HG03064 (cell line): ENCODE measurements at regions not wholly inside any gene's neighbourhood (a gene's known extent, or its start where the extent isn't known, plus 50 kb on each side); places are given as distances from the start of the nearest gene placed in this dataset.
"Not testable (repeated sequence)": the region's sequence is repeated elsewhere in the genome, so short reads cannot be mapped to it uniquely, and the experiment has no call there.

Source experiments
- ATAC-seq: cut with Tn5 transposase; IDR thresholded peaks from one replicate; pipeline ENCODE4 v1.9.1; 2021; ENCODE audit warnings: low read depth; ENCODE audit not compliant: unreplicated experiment

DNA sequence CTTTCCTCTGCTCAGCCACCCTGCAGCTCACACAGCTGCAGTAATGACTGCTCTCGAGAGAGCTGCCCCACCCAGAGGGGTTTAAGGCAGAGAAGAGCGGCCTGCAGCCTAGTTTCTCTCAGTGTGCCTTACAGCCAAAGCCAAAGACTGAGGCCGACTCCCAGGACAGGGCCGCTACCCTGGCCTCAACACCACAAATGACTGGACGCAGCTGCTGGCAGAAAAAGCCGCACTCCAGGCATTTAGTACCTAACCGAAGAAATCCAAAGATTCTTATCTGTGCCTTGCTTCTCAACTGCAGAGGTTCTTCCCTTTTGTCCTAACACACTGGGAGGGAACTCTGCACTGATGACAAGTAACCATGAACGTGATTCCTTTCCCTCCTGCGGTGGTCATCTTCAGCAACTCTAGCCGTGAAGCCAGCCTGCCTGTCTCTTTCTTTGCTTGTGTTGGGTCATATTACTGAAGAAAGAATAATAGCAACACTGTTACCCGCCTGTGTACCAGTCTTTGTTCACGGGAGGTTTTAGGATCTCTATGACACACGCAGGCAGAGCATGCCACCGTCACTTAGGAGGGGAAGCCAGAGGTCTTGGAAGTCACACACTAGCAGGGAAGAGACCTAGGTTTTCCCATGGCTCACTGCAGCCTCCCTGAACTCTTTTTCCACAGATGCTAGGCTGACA, 202.7 kb downstream of the RHOU start:
- no peak for ATAC-seq

DNA sequence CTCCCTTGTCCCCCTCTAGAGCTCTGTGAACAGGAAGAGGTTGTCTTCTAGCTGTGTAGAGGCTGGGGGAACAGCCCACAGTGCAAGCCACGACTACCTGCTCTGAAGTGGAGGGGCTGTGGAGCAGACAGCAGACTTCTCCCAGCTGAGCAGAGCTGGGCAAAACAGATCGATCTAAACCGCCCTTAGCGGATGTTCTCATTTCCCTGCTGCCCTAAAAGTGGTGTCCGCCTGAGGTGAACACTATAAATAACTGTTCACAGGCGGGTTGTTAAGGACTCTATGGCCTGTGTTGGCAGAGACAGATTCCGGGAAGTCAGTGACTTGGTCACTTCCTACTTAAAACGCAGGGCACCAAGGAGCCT, 203.2 kb downstream of the RHOU start:
- no peak for ATAC-seq

DNA sequence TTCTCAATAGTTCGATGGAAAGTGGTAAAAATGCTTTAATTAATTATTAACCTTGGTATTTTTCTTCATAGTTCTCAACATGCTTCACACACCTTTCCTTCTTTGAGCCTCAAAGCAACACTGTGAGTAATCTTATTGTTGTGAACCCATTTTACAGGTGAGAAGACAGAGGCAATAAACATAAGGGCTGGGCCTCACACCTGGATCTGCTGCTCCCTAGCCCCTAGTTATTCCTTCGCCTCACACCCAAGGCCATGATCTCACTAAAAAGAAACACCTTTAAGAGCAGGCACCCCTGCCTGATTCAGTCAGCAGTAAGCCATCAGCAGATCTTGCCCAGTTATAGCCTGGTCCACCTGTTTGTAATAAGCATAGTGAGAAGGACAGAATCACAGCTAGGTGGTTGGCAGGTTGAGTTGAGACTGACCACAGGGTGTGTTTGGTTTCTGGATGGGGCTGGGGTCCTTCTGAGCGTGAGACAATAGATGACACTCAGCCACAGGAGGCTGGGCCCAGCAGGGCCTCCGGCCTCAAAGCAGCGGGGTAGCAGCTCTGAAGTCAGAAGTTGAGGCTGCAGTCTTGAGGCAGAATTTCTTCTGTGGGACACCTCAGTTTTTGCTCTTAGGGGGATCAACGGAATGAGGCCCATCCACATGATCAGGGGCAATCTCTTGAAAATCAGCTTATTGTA, 203.9 kb downstream of the RHOU start:
- no peak for ATAC-seq

DNA sequence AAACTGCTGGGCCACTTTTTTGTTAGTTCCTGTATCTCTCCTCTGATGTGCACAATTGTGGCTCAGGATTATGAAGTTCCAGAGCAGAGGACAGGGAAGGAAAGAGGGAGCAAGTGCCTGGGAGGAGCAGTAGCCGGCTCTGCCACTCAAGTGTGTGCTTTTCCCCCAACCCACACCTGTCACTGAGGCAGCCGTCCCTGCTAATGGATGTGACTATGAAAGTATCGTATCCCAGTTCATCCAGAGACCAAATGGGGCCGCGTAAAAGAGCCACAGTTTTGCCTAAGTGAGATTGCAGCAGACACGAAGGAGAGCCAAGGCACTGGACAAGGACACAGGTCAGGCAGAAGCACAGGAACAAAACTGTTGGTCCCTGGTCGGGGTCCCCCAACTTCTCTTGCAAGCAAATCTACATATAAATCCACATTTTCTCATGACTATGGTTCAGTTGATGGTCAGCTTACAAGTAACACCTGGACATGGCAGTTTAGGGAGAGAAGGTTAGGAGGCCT, 204.7 kb downstream of the RHOU start:
- ATAC-seq, result no peak

DNA sequence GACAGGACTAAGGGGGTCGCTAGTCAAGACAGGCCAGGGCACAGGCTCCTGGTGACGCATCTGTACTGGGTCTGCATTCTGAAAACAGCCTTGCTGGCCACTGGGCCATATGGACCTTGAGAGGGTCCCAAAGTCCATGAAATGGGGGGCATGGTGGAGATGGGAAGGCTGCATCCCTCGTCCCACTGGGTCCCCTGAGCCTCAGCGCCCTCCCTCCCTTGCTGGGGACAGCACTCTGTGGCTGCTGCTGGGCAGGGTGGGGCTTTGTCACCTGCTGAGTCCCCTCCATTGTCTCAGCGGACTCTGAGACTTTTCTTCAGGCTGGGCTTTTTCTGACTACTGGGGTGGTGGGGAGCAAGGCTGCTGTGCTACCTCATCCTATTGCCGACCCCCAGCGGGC, 205.2 kb downstream of the RHOU start:
- no peak for ATAC-seq

DNA sequence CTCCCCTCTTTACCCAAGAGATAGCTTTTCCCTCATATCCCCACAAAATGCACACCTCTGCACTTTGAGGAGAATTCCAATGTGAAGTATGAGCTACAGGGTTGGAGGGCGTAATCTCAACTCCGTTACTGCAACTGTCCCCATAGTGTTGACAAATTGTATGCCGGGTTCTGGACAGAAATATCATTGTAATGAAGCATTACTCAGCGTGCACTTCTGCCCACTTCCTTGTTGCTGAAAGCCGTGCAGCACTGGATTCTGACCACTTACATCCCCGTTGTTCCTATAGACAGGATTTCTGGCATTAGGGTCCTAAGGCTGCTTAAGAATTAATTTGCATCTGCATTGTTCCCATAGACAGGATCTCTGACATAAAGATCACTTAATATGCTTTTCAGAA, 205.6 kb downstream of the RHOU start:
- ATAC-seq, result no peak

DNA sequence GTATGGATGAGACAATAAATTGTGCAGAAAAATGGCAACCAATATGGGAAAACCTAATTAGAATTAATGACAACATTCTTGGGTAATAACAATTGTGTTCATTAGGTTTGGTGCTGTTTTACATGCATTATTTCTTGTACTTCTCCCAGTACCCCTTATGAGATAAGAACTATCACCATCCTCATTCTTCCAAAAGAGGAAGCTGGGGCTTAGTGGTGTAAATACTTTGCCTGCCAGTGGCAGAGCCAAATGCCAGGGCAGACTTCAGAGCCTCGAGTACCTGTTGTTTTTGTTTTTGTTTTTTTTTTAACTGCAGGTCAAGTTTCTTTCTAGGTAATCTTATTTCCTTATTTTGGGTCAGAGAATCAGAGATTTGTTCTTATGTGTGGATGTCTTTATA, 206.4 kb downstream of the RHOU start:
- ATAC-seq, result no peak

DNA sequence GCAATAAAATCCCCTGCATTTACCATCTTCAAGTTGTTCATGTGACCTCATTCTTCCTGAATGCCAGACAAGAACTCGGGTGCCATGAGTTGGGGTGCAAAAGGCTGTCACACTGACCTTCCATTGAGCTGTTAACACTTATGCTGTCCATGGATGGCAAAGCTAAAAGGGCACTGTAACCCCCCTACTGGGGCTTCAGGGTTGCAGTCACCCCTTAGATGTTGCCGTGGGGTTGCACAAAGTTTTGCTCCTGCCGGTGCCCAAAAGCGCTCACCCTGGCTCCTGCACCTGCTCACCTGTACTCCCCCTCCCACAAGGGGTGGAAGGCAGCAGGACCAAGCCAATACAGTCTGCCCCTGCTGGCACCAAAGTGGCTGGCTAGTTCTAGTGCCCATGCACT, 208.2 kb downstream of the RHOU start:
- ATAC-seq, result no peak

DNA sequence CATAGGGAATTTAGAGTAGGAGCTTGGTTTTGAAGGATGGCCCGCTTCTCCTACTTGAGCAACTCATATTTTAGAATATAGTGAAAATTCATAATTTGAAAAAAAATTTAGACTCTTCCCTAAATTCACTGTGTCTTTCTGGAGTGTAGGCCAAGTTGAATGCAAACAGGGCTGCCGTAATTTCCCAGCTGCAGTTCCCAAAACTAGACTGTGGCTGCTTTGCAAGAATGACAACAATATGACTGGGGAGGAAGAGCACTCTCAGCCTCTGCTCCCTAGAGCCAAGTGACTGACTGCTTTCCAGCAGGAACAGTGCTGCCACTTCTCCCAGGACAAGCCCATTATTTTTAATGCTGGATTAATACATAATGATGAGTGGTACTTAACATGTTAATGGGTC, 209.0 kb downstream of the RHOU start:
- ATAC-seq, result no peak

DNA sequence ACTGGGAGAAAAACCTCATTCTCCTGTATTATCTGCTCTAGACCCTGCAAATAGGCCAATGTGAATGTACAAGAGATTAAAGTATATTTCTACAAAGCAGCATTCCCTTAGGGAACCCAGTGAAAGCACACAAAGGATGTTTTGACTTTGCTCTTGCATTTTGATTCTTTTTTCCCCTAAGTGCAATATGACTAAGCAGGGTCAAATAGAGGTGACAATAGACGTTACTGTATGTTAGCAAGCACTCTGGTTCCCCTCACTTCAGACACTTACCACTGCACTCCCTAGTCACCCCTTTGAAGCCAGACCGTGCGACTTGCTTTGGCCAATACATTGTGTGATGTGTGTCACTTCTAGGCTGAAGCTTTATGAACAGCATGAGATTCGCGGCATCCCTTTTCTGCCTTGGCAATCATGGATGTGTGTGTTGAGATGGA, 209.7 kb downstream of the RHOU start:
- no peak for ATAC-seq

DNA sequence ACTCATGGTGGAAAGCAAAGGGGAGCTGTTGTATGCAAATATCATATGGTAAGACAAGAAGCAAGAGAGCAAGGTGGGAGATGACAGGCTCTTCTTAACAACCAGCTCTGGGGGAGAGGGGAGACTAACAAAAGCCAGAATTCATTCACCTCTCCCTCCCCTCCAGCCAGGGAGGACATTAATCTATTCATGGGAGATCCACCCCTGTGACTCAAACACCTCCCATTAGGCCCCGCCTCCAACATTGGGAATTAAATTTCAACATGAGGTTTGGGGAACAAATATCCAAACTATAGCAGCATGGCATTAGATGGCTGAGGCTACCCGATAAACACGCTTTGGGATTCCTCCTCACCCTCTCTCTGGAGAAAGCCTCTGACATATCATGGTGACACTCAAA, 210.6 kb downstream of the RHOU start:
- ATAC-seq, result no peak

DNA sequence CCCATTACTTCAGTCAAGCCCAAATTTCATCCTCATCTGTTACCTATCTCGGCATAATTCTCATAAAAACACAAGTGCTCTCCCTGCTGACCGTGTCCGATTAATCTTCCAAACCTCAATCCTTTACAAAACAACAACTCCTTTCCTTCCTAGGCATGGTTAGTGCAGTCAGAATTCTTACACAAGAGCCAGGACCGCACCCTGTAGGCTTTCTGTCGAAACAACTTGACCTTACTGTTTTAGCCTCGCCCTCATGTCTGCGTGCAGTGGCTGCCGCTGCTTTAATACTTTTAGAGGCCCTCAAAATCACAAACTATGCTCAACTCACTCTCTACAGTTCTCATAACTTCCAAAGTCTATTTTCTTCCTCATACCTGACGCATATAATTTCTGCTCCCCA, 214.3 kb downstream of the RHOU start:
- not testable (repeated sequence) for ATAC-seq

DNA sequence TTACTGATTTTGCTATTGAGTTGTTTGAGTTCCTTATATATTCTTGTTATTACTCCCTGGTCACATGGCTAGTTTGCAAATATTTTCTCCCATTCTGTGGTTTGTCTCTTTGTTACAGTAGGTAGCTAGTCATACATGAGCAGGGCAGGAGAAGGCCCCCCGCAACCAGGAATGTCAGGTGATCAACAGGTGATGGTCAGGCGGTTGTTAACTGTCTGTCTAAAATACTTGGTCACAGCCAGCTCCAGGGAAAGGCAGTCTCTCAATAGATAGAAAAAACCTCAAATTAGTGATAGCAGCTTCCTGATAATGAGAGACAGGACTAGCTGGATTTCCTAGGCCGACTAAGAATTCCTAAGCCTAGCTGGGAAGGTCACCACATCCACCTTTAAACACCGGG, 217.9 kb downstream of the RHOU start:
- ATAC-seq, result no peak

DNA sequence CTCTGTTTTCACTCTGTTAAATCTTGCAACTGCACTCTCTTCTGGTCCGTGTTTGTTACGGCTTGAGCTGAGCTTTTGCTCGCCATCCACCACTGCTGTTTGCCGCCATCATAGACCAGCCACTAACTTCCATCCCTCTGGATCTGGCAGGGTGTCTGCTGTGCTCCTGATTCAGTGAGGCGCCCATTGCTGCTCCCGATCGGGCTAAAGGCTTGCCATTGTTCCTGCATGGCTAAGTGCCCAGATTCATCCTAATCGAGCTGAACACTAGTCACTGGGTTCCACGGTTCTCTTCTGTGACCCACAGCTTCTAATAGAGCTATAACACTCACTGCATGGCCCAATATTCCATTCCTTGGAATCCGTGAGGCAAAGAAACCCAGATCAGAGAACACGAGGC, 218.5 kb downstream of the RHOU start:
- not testable (repeated sequence) for ATAC-seq

DNA sequence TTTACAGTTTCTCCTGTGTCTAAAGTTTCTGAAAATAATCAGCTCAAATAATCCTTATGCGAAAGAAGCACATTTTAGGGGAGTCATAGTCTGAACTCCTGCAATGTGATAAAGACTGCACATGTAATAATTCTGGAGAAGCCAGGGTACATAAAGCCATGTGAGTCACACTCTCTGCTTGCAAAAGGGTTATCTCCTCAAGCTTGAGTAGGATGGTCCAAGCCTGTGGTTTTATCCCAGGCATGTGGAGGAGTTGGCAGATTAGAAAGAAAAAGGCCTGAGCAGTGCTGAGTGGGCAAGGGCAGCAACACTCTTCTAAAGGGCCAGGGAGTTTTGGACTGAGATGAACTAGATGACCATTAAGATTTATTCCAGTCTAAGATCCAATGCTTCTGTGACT, 220.4 kb downstream of the RHOU start:
- no peak for ATAC-seq

DNA sequence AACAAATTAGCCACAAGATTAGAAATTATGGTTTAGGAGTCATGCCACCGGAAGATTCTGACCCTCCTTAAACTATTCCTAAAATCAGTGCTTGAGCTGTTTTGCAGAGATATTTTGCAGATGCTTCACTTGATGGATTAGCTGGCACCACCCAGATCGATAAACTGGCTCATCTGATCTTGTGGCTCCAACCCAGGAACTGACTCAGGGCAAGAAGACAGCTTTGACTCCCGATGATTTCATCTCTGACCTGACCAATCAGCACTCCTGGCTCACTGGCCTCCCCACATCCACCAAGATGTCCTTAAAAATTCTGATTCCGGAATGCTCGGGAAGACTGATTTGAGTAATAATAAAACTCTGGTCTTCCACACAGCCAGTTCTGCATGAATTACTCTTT, 221.6 kb downstream of the RHOU start:
- no peak for ATAC-seq

DNA sequence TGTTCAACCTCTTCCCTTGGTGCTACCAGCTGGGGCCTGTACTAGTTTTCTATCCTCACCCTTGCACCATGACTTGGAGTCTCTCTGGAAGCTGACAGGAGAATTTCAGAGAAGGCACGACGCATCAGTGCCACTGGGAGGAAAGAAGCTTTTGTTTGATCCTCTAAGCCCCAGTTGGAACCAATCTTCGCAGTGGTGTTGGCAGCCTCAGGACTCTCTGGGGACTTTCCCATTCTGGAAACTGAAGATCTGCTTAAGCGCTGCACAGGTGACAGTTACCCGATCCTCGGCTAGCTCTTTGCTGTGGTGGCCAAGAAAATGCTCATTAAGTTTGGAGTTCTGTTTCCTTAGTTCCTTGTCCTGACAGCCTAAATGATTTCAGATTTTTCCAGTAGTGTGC, 222.3 kb downstream of the RHOU start:
- ATAC-seq, result no peak

DNA sequence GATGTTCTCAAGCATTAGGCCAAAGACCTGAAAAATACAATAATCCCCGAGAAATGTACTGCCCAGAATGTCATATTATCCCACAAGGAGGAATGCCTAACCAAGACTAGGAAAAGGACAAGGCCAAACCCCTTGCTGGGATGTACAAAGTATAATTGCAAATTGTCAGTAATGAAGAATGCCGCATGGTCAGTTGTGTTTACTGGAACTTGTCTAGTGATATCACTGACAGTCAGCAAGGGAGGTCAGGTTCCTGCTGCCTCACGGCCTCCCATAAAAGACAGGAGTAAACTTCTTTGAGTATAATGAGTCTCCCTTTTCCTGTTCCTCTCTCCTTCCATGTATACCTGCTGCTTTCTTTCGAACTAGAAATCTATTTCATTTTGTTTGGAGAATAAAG, 222.8 kb downstream of the RHOU start:
- no peak for ATAC-seq

DNA sequence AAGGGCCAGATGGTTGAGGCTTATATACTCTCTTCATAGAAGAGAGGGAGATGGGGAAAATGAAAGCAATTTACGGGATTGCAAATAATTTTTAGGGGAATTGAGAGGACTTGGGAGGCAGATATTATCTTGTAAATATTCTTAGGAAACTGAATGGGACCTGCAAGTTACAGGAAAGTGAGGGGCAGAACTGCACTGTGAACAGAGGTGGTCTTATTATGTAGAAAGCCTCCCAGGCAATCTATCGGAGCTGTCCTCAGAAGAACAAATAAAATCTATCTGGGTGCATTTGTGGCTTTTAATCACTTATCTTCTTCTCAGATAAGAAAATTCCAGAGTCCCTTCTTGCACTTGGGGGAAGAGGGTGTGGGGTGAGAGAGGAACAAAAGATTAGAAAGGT, 223.5 kb downstream of the RHOU start:
- ATAC-seq, result no peak

DNA sequence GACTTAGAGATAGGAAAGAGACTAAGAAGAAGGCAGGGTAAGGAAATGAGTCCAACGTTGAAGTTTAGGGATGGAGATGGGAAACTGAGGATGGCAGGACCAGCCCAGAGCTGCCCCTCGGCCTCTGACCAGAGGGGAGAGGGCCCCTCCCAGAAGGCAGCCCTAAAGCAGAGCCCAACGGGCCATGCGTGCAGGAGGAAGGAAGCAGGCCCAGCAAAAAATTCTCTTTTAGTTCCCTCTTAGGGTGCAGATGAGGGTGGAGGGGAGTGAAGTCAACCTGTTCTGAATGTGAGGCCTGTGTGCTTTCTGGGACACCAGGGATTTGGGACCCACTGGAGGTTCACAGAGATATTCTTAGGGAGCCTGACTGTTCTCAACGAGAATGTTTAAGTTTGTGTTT, 225.4 kb downstream of the RHOU start:
- no peak for ATAC-seq

DNA sequence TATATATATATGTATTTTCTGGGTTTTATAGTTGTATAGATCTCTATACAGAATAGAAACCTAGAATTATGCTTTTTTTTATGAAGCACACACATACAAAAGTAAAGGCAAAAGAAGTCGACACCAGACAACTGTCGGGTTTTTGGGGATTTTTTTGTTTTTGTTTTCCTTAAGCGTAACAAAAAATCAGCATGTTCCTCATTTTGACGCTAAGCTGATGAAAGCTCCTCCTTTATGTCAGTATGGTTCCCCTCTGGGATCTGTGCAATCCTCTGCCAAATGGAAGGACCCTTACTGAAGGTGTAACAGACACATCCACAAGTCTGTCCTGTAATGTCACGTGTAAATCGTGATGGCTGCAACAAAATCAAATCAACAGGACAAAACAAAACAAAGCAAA, 226.2 kb downstream of the RHOU start:
- no peak for ATAC-seq

DNA sequence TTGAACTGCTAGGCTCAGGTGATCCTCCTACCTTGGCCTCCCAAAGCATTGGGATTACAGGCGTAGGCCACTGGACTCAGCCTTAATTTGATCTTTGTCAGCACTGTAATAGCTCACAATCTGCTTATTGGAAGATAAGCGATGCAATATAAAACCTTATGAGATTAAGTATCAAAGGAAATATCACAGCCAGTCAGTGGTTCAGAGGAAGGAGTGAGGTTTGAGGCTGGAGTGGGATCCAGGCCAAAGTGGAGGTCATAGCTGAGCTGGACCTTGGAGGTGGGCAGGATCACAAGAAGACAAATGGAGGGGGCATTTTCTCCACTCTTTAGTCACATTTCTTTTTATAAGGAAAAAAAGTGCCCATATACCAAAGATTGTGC, 228.5 kb downstream of the RHOU start:
- no peak for ATAC-seq
